HepG2 (cell line): ENCODE measurements at regions not wholly inside any gene's neighbourhood (a gene's known extent, or its start where the extent isn't known, plus 50 kb on each side); places are given as distances from the start of the nearest gene placed in this dataset.

Source experiments
- ATAC-seq: fragments of 200-7000 bp; cut with Tn5 transposase; 3 replicates; pipeline ENCODE4 v1.9.1; 2020; ENCODE audit warnings: mild to moderate bottlenecking, moderate library complexity
- BruUV-seq: library from RNA; stranded (reverse); fragments of 400-500 nt; replicated peaks from 2 replicates; lab custom pipeline; 2021; lab: Mats Ljungman, UMichigan
- CTCF ChIA-PET: fragments of 300-600 bp; formaldehyde crosslinking; extraction: SDS; loops from one replicate; lab custom pipeline; 2021; ENCODE audit warnings: low total read pairs, inconsistent platforms, low intra/inter-chr PET ratio; lab: Yijun Ruan, JAX
- POLR2A ChIA-PET: fragments of 350-600 bp; sonication (Branson Sonifier 250); formaldehyde crosslinking; loops from one replicate; lab custom pipeline; 2020; ENCODE audit warnings: antibody characterized with exemption, inconsistent platforms; lab: Yijun Ruan, JAX
- DNase-seq: peaks from one replicate; pipeline ENCODE4 v3.0.0-alpha.2; 2015; ENCODE audit warnings: low spot score
- FAIRE-seq: peaks from 3 replicates; lab custom pipeline; 2011; peaks lifted over from hg19 to GRCh38; lab: Jason Lieb, UNC
- H2AFZ ChIP-seq: one replicate; pipeline ENCODE4 v1.6.1; 2011; ENCODE audit warnings: low read length, inconsistent platforms
- H3K27ac ChIP-seq: fragments of 300-600 bp; 3 replicates; pipeline ENCODE4 v1.8.0; 2011; ENCODE audit warnings: mixed run types, mild to moderate bottlenecking, mixed read lengths, low read length, inconsistent platforms; ENCODE audit not compliant: insufficient read depth; ENCODE audit errors: extremely low read length
- H3K27me3 ChIP-seq, 2 experiments: fragments of 200-600 bp in 1 of 2; 2 replicates in 1 of 2; 3 replicates in 1 of 2; pipeline versions ENCODE4 v1.6.0 to v1.8.0; 2011; ENCODE audit warnings: low read length in 2 of 2, mild to moderate bottlenecking in 2 of 2, moderate library complexity in 2 of 2, inconsistent platforms in 1 of 2; ENCODE audit not compliant: insufficient read depth in 2 of 2, control insufficient read depth in 1 of 2
- H3K36me3 ChIP-seq, 2 experiments: fragments of 200-600 bp in 1 of 2; replicated peaks in 1 of 2; 2 replicates in 1 of 2; 3 replicates in 1 of 2; pipeline versions ENCODE4 v1.5.1 to v1.8.0; 2011; ENCODE audit warnings: low read length in 2 of 2, inconsistent platforms in 1 of 2; ENCODE audit not compliant: insufficient read depth in 2 of 2, control insufficient read depth in 1 of 2
- H3K4me1 ChIP-seq: 2 replicates; pipeline ENCODE4 v1.5.1; 2012; ENCODE audit warnings: low read length, inconsistent platforms; ENCODE audit not compliant: insufficient read depth
- H3K4me2 ChIP-seq: 2 replicates; pipeline ENCODE4 v1.6.0; 2011; ENCODE audit warnings: low read depth, low read length, inconsistent platforms
- H3K4me3 ChIP-seq, 3 experiments: fragments of 200-600 bp in 1 of 3; sonication (generic), shearing (Covaris generic) in 1 of 3; replicated peaks in 1 of 3; 2 replicates each; pipeline ENCODE4 v1.5.1; 2011 to 2016; ENCODE audit warnings: low read length in 3 of 3, inconsistent platforms in 2 of 3, low read depth in 2 of 3, mild to moderate bottlenecking in 2 of 3, control low read depth in 1 of 3, mixed read lengths in 1 of 3; ENCODE audit not compliant: insufficient read depth in 1 of 3
- H3K79me2 ChIP-seq: one replicate; pipeline ENCODE4 v1.6.1; 2011; ENCODE audit warnings: low read length, inconsistent platforms; ENCODE audit not compliant: insufficient read depth
- H3K9ac ChIP-seq: 2 replicates; pipeline ENCODE4 v1.6.0; 2011; ENCODE audit warnings: mild to moderate bottlenecking, low read depth, low read length, inconsistent platforms; ENCODE audit not compliant: insufficient read depth
- H3K9me3 ChIP-seq: 2 replicates; pipeline ENCODE4 v1.5.1; 2012; ENCODE audit warnings: mild to moderate bottlenecking, low read length
- H4K20me1 ChIP-seq: 2 replicates; pipeline ENCODE4 v1.6.0; 2011; ENCODE audit warnings: inconsistent platforms, mild to moderate bottlenecking, low read length, moderate library complexity; ENCODE audit not compliant: insufficient read depth
- ATF3 ChIP-seq: sonication (generic); formaldehyde crosslinking; IDR thresholded peaks from 2 replicates; pipeline ENCODE4 v1.4.0; 2020; ENCODE audit warnings: missing genetic modification reagents
- DMTF1 ChIP-seq: sonication (generic); formaldehyde crosslinking; IDR thresholded peaks from 2 replicates; pipeline ENCODE4 v1.4.0; 2020; ENCODE audit warnings: mild to moderate bottlenecking, missing genetic modification reagents
- IKZF5 ChIP-seq: IDR thresholded peaks from 2 replicates; pipeline ENCODE4 v1.6.1; 2018; ENCODE audit warnings: missing genetic modification reagents, mild to moderate bottlenecking, missing compliant biosample characterization
- KLF13 ChIP-seq: sonication (generic); formaldehyde crosslinking; IDR thresholded peaks from 2 replicates; pipeline ENCODE4 v1.4.0; 2020; ENCODE audit warnings: mild to moderate bottlenecking, missing genetic modification reagents
- PAX8 ChIP-seq: sonication (generic); formaldehyde crosslinking; IDR thresholded peaks from 2 replicates; pipeline ENCODE4 v1.8.0; 2022; ENCODE audit warnings: mild to moderate bottlenecking, missing genetic modification reagents, borderline replicate concordance
- SMARCE1 ChIP-seq: fragments of 450-650 bp; IDR thresholded peaks from 2 replicates; pipeline ENCODE4 v1.6.1; 2017; ENCODE audit warnings: borderline replicate concordance
- ZBTB40 ChIP-seq, 2 experiments: fragments of 450-650 bp in 1 of 2; sonication (generic) in 1 of 2; formaldehyde crosslinking in 1 of 2; IDR thresholded peaks; 2 replicates each; pipeline versions ENCODE4 v1.6.1 to v1.8.0; 2016 to 2022; ENCODE audit warnings: antibody characterized with exemption in 1 of 2, mild to moderate bottlenecking in 1 of 2, missing genetic modification reagents in 1 of 2
- ZNF337 ChIP-seq: sonication (generic); formaldehyde crosslinking; IDR thresholded peaks from 2 replicates; pipeline ENCODE4 v1.5.1; 2020; ENCODE audit warnings: missing genetic modification reagents, low read depth, mild to moderate bottlenecking, borderline replicate concordance
- ZNF691 ChIP-seq: sonication (generic); formaldehyde crosslinking; IDR thresholded peaks from 2 replicates; pipeline ENCODE4 v1.4.0; 2020; ENCODE audit warnings: missing genetic modification reagents, low read depth, mild to moderate bottlenecking, borderline replicate concordance
- ZNF792 ChIP-seq: IDR thresholded peaks from 2 replicates; pipeline ENCODE4 v1.6.1; 2016
- WGBS: methylation state at CpG from one replicate; pipeline ENCODE4 v1.1.6; 2017; ENCODE audit warnings: low lambda C conversion rate; 5-methylcytosine and 5-hydroxymethylcytosine counted together
- in situ Hi-C: cut with HindIII; loops from 2 replicates; pipeline ENCODE4 v1.10.0; 2017; ENCODE audit warnings: low pct_unique_long_range_greater_than_20kb; ENCODE audit not compliant: extremely low pct_ligation_motif_present
- intact Hi-C: fragments of 100-400 bp; cut with micrococcal nuclease; formaldehyde crosslinking; loops from one replicate; pipeline ENCODE4 v1.10.0; 2022; ENCODE audit not compliant: unreplicated experiment

GRCh38 chr6:7034055-7034454, 73.7 kb upstream of the RREB1 start:
- Histone ChIP-seq H3K9me3 (no peaks in the 10 kb centered on the region), H3K79me2 (no peaks in the 10 kb centered on the region), H3K4me2 (no peak overlapping the region), H3K4me1 (no peaks in the 10 kb centered on the region), H3K27me3 (peaks cover 0 to 2% of the 10 kb centered on the region in 2 experiments; a peak in 1 of 5 replicates), H3K4me3 (no peak overlapping the region), H3K36me3 (no peaks in the 10 kb centered on the region), H3K27ac (no peak overlapping the region), H4K20me1 (no peaks in the 10 kb centered on the region), H2AFZ (no peak overlapping the region), H3K9ac (no peak overlapping the region)
- ChIA-PET POLR2A (no interaction called here), CTCF (no interaction called here)
- DNase-seq, result no peak
- no peak for FAIRE-seq
- WGBS, result 26% methylated on average over 1 of the region's 1 CpG
- in situ Hi-C loops, result no loop called here
- no TSS peak for BruUV-seq
- intact Hi-C loops, result no loop called here
- no peak for ATAC-seq
- TF ChIP-seq PAX8 (CRISPR knock-in tag), result no peak
- no peak for TF ChIP-seq KLF13 (CRISPR knock-in tag)
- no peak for TF ChIP-seq SMARCE1
- TF ChIP-seq DMTF1 (CRISPR knock-in tag), result no peak
- no peak for TF ChIP-seq ATF3 (CRISPR knock-in tag)
- TF ChIP-seq IKZF5, result no peak
- TF ChIP-seq ZNF792 (CRISPR knock-in tag), result no peak
- no peak for TF ChIP-seq ZNF337 (CRISPR knock-in tag)
- TF ChIP-seq ZBTB40 (IDR thresholded peaks at IDR 0.05), result no peak
- TF ChIP-seq ZBTB40 (CRISPR knock-in tag; IDR thresholded peaks at IDR 0.05), result no peak
- TF ChIP-seq ZNF691 (CRISPR knock-in tag), result no peak
